Stimulated activated CD8-positive, alpha-beta memory T cell treated with anti-CD3 and anti-CD28 coated beads, Interleukin-15, amount 100 ng/mL, for 1 hour (primary cell): ENCODE measurements at regions not wholly inside any gene's neighbourhood (a gene's known extent, or its start where the extent isn't known, plus 50 kb on each side); places are given as distances from the start of the nearest gene placed in this dataset.
"Not testable (repeated sequence)": the region's sequence is repeated elsewhere in the genome, so short reads cannot be mapped to it uniquely, and the experiment has no call there.

Experiments
- DNase-seq: peaks from one replicate; pipeline ENCODE4 v3.0.0-alpha.2; 2020; ENCODE audit warnings: low read depth

- no peak for DNase-seq
These were observed 86.3 kb downstream of the GYPE start for GRCh38 chr4:143819029-143819428.

- DNase-seq = not testable (repeated sequence)
These were observed 87.5 kb downstream of the GYPE start for GRCh38 chr4:143817866-143818265.

GRCh38 chr4:143815375-143815774 lies 90.0 kb downstream of the GYPE start:
- DNase-seq = not testable (repeated sequence)

GRCh38 chr4:143813431-143814154 lies 91.8 kb downstream of the GYPE start:
- not testable (repeated sequence) for DNase-seq

- DNase-seq = not testable (repeated sequence)
These were observed 91.2 kb upstream of the FREM3 start for GRCh38 chr4:143791693-143792092.

- DNase-seq = not testable (repeated sequence)
These were observed 90.0 kb upstream of the FREM3 start for GRCh38 chr4:143790425-143790824.

- DNase-seq = not testable (repeated sequence)
These were observed 89.1 kb upstream of the FREM3 start for GRCh38 chr4:143789618-143790017.

- no peak for DNase-seq
These were observed 84.1 kb upstream of the FREM3 start for GRCh38 chr4:143784567-143784966.

GRCh38 chr4:143782521-143782920 lies 82.0 kb upstream of the FREM3 start:
- DNase-seq = no peak

- DNase-seq = peak; percentile 11
These were observed 73.8 kb upstream of the FREM3 start for GRCh38 chr4:143773998-143774895.

- DNase-seq = no peak
These were observed 70.8 kb upstream of the FREM3 start for GRCh38 chr4:143771269-143771668.

- no peak for DNase-seq
These were observed 67.6 kb upstream of the FREM3 start for GRCh38 chr4:143768007-143768591.

- no peak for DNase-seq
These were observed 63.1 kb upstream of the FREM3 start for GRCh38 chr4:143763587-143763986.

GRCh38 chr4:143762511-143762910 lies 62.0 kb upstream of the FREM3 start:
- no peak for DNase-seq
